Peyer's patch (tissue), 4 donors: ENCODE measurements at regions not wholly inside any gene's neighbourhood (a gene's known extent, or its start where the extent isn't known, plus 50 kb on each side); places are given as distances from the start of the nearest gene placed in this dataset.

Source experiments
- POLR2A ChIP-seq, 2 donors: fragments of 450-650 bp; IDR thresholded peaks; one replicate each; pipeline ENCODE4 v1.5.1; 2017; ENCODE audit warnings: antibody characterized with exemption in 2 of 2, mild to moderate bottlenecking in 2 of 2, moderate library complexity in 2 of 2
- TF ChIP-seq, protein P1 (sequence below), 6 experiments: fragments of 450-650 bp in 4 of 6; fragments of 200-600 bp in 2 of 6; sonication (generic) in 1 of 6; IDR thresholded peaks; one replicate each; pipeline ENCODE4 v1.5.1; 2017 to 2019; ENCODE audit warnings: antibody characterized with exemption in 6 of 6, mild to moderate bottlenecking in 3 of 6, moderate library complexity in 1 of 6

DNA sequence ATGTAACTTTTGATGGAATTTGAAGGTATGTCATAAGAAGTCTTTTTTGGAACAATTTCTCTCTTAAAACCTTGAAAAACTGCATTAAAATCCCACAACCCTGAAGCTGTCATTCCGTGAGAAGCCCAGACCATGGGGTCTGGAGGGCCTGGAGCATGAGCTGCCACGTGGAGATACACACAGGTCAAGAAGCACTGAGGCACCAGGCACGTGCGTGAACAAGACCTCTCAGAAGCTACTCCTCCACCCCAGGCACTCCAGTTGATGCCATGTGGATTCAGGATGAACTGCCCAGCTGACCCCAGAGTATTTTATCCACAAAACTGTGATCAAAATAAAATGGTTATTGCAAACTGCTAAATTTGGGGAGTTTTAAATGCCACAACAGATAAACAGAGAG is 227.5 kb upstream of the BRINP1 start:
- TF ChIP-seq POLR2A (IDR thresholded peaks at IDR 0.05) = no peak
- TF ChIP-seq, protein P1, sequence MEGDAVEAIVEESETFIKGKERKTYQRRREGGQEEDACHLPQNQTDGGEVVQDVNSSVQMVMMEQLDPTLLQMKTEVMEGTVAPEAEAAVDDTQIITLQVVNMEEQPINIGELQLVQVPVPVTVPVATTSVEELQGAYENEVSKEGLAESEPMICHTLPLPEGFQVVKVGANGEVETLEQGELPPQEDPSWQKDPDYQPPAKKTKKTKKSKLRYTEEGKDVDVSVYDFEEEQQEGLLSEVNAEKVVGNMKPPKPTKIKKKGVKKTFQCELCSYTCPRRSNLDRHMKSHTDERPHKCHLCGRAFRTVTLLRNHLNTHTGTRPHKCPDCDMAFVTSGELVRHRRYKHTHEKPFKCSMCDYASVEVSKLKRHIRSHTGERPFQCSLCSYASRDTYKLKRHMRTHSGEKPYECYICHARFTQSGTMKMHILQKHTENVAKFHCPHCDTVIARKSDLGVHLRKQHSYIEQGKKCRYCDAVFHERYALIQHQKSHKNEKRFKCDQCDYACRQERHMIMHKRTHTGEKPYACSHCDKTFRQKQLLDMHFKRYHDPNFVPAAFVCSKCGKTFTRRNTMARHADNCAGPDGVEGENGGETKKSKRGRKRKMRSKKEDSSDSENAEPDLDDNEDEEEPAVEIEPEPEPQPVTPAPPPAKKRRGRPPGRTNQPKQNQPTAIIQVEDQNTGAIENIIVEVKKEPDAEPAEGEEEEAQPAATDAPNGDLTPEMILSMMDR (IDR thresholded peaks at IDR 0.05) = no peak
